NT2/D1 (cell line): ENCODE measurements at regions not wholly inside any gene's neighbourhood (a gene's known extent, or its start where the extent isn't known, plus 50 kb on each side); places are given as distances from the start of the nearest gene placed in this dataset.
A peak's percentile ranks its signal among the peaks of the same experiment; 100 is the strongest.

Source experiments
- DNase-seq: peaks from one replicate; pipeline ENCODE4 v3.0.0-alpha.2; 2011; ENCODE audit warnings: low read depth, low spot score
- H3K27me3 ChIP-seq: 2 replicates; pipeline ENCODE4 v1.6.0; 2011; ENCODE audit warnings: mild to moderate bottlenecking; ENCODE audit not compliant: insufficient read length, insufficient read depth
- H3K36me3 ChIP-seq: 2 replicates; pipeline ENCODE4 v1.6.1; 2011; ENCODE audit warnings: mild to moderate bottlenecking, low read length, mixed read lengths; ENCODE audit not compliant: insufficient read depth, insufficient read length
- H3K4me1 ChIP-seq: 2 replicates; pipeline ENCODE4 v1.5.1; 2011; ENCODE audit not compliant: insufficient read depth, insufficient read length
- H3K4me3 ChIP-seq: 2 replicates; pipeline ENCODE4 v1.5.1; 2011; ENCODE audit warnings: low read depth; ENCODE audit not compliant: insufficient read length
- H3K9ac ChIP-seq: 2 replicates; pipeline ENCODE4 v1.6.0; 2011; ENCODE audit warnings: low read depth; ENCODE audit not compliant: insufficient read length
- H3K9me3 ChIP-seq: 2 replicates; pipeline ENCODE4 v1.5.1; 2011; ENCODE audit warnings: mild to moderate bottlenecking, low read length; ENCODE audit not compliant: insufficient read depth
- SUZ12 ChIP-seq: IDR thresholded peaks from 2 replicates; pipeline ENCODE4 v1.6.1; 2011; ENCODE audit not compliant: insufficient read length, insufficient read depth; ENCODE audit errors: extremely low read depth
- YY1 ChIP-seq: IDR thresholded peaks from 2 replicates; pipeline ENCODE4 v1.6.1; 2011; ENCODE audit not compliant: insufficient read length, insufficient read depth
- ZNF274 ChIP-seq: IDR thresholded peaks from 2 replicates; pipeline ENCODE4 v1.6.1; 2011; ENCODE audit warnings: mild to moderate bottlenecking, low read depth, low read length

- TF ChIP-seq SUZ12 (no peak), ZNF274 (no peak)
- no peaks in the 10 kb centered on the region; the same call in 1 of the 2 replicates for H3K9me3 ChIP-seq
- H3K9ac ChIP-seq: no peak overlapping the region
- no peaks in the 10 kb centered on the region for H3K4me1 ChIP-seq
- no peaks in the 10 kb centered on the region for H3K27me3 ChIP-seq
- H3K4me3 ChIP-seq: no peak overlapping the region
- DNase-seq: no peak
- H3K36me3 ChIP-seq: no peaks in the 10 kb centered on the region
Observed at GRCh38 chr7:51965454-51965853, 648.8 kb upstream of the COBL start.

DNA sequence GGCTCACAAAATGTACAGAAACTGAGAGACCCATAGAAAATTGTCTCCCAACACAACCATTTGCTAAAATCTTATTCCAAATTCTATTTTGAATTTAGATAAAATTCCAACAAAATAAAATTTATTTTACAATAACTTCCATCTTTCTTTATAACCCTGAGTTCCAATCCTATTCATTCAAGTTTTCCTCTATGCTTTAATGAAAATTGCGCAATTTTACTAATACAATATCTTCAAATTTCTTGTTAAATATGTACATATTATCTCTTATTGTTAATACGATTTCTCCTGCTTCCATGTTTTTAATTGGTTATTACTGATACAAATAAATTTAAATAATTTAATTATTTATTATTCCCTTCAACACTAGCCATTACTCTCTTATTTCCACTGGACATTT, 645.2 kb upstream of the COBL start:
- DNase-seq: no peak
- no peak overlapping the region for H3K4me3 ChIP-seq
- no peaks in the 10 kb centered on the region for H3K4me1 ChIP-seq
- no peaks in the 10 kb centered on the region for H3K36me3 ChIP-seq
- H3K27me3 ChIP-seq: no peaks in the 10 kb centered on the region
- H3K9ac ChIP-seq: no peak overlapping the region
- TF ChIP-seq SUZ12: no peak
- no peak for TF ChIP-seq ZNF274
- no peak for TF ChIP-seq YY1
- H3K9me3 ChIP-seq: peaks cover 4% of the 10 kb centered on the region; the same call in 1 of the 2 replicates

DNA sequence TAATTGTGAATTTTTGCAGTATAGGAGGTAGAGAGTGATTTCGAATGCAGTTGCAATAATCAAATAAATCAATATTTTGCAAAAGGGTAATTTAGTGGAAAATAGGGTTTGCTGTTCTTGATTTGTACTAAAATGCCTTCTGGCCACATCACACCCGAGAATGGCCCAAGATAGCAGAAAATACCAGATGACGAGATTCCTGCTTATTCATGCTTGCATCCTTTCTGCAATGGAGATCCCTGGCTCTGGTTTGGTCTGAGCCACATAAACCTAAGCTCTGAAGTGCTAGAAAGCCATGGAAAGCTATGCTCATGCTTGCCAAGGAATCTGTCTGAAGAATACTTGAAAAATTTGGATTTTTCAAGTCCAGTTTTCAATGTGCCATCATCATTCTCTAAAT, 634.2 kb upstream of the COBL start:
- TF ChIP-seq ZNF274 (no peak), YY1 (no peak), SUZ12 (no peak)
- H3K4me3 ChIP-seq: no peak overlapping the region
- no peak overlapping the region for H3K9ac ChIP-seq
- H3K36me3 ChIP-seq: no peaks in the 10 kb centered on the region
- H3K9me3 ChIP-seq: peaks cover 5% of the 10 kb centered on the region; the same call in 1 of the 2 replicates
- H3K4me1 ChIP-seq: no peaks in the 10 kb centered on the region
- no peaks in the 10 kb centered on the region for H3K27me3 ChIP-seq
- peak; percentile 30 for DNase-seq

- Histone ChIP-seq H3K27me3 (no peaks in the 10 kb centered on the region), H3K9me3 (peaks cover 8% of the 10 kb centered on the region; the same call in 1 of the 2 replicates), H3K4me3 (no peak overlapping the region), H3K4me1 (no peaks in the 10 kb centered on the region), H3K9ac (no peak overlapping the region), H3K36me3 (no peaks in the 10 kb centered on the region)
- TF ChIP-seq YY1 (peak; percentile 32), SUZ12 (no peak)
- peak; percentile 97 for DNase-seq
Observed at GRCh38 chr7:51949726-51950644, 633.4 kb upstream of the COBL start.

- Histone ChIP-seq H3K9ac (no peak overlapping the region), H3K9me3 (no peaks in the 10 kb centered on the region), H3K4me3 (no peak overlapping the region), H3K4me1 (no peaks in the 10 kb centered on the region), H3K27me3 (no peaks in the 10 kb centered on the region), H3K36me3 (no peaks in the 10 kb centered on the region)
- no peak for TF ChIP-seq ZNF274
- TF ChIP-seq YY1: no peak
- no peak for TF ChIP-seq SUZ12
- DNase-seq: no peak
Observed at GRCh38 chr7:51930834-51931233, 614.2 kb upstream of the COBL start.

GRCh38 chr7:51929818-51930217, 613.2 kb upstream of the COBL start:
- TF ChIP-seq SUZ12: no peak
- no peak for TF ChIP-seq ZNF274
- TF ChIP-seq YY1: no peak
- Histone ChIP-seq H3K36me3 (no peaks in the 10 kb centered on the region), H3K4me1 (no peaks in the 10 kb centered on the region), H3K9me3 (no peaks in the 10 kb centered on the region), H3K4me3 (no peak overlapping the region), H3K27me3 (no peaks in the 10 kb centered on the region), H3K9ac (no peak overlapping the region)
- no peak for DNase-seq

DNA sequence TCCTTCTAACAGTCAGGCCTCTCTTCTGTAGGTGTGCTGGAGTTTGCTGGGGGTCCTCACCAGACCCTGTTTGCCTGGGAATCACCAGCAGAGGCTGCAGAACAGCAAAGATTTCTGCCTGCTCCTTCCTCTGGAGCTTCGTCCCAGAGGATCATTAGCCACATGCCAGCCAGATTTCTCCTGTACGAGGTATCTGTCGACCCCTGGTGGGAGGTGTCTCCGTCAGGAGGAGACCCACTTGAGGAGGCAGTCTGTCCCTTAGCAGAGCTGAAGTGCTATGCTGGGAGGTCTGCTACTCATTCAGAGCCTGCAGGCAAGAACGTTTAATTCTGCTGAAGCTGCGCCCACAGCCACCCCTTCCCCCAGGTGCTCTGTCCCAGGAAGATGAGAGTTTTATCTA, 611.1 kb upstream of the COBL start:
- Histone ChIP-seq H3K9me3 (no peaks in the 10 kb centered on the region), H3K4me3 (no peak overlapping the region), H3K4me1 (no peaks in the 10 kb centered on the region), H3K27me3 (no peaks in the 10 kb centered on the region), H3K36me3 (no peaks in the 10 kb centered on the region), H3K9ac (no peak overlapping the region)
- TF ChIP-seq SUZ12: no peak
- TF ChIP-seq YY1: no peak
- no peak for TF ChIP-seq ZNF274
- DNase-seq: no peak
